NCI-H748 (cell line): ENCODE measurements at regions not wholly inside any gene's neighbourhood (a gene's known extent, or its start where the extent isn't known, plus 50 kb on each side); places are given as distances from the start of the nearest gene placed in this dataset.

Experiments
- DNase-seq: peaks from one replicate; lab custom pipeline; 2025; ENCODE audit not compliant: unreplicated experiment; lab: John Stamatoyannopoulos, UW

GRCh38 chr16:87552072-87552718, 50.1 kb upstream of the JPH3 start:
- no peak for DNase-seq

GRCh38 chr16:87551487-87551886, 50.8 kb upstream of the JPH3 start:
- DNase-seq, result no peak

- peak; percentile 5 for DNase-seq
These were observed 51.8 kb upstream of the JPH3 start for GRCh38 chr16:87550495-87550961.

- no peak for DNase-seq
These were observed 52.4 kb upstream of the JPH3 start for GRCh38 chr16:87549627-87550494.

- DNase-seq, result no peak
These were observed 54.3 kb upstream of the JPH3 start for GRCh38 chr16:87548046-87548445.

- DNase-seq, result no peak
These were observed 50.8 kb upstream of the ZCCHC14 start for GRCh38 chr16:87543436-87544191.

- DNase-seq, result no peak
These were observed 49.8 kb upstream of the ZCCHC14 start for GRCh38 chr16:87542531-87543102.
